COLO668 (cell line): ENCODE measurements at regions not wholly inside any gene's neighbourhood (a gene's known extent, or its start where the extent isn't known, plus 50 kb on each side); places are given as distances from the start of the nearest gene placed in this dataset.
A peak's percentile ranks its signal among the peaks of the same experiment; 100 is the strongest.
"Not testable (repeated sequence)": the region's sequence is repeated elsewhere in the genome, so short reads cannot be mapped to it uniquely, and the experiment has no call there.

Source experiments
- DNase-seq: peaks from one replicate; lab custom pipeline; 2025; ENCODE audit not compliant: unreplicated experiment; lab: John Stamatoyannopoulos, UW

- DNase-seq = no peak
Measured at GRCh38 chr3:125645616-125646015, 50.3 kb upstream of the OSBPL11 start.

DNA sequence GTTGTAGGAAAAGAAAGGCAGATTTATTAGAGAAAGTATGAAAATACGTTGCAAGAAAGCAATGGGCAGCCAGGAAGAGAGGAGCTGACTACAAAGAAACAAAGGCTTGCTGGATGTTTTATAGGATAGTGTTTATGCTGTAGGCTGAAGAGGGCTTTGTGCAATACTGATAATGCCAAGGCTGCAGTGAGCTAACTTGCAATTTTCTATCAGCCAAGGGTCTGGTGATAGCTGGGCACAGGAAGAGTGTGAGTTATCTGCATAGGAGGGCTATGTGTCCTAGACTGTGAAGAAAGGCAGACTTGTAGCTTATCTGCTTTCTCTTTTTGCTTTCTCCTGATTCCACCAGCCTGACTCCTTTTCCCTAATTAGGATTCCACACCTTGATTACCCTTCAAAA, 51.3 kb upstream of the OSBPL11 start:
- no peak for DNase-seq

DNA sequence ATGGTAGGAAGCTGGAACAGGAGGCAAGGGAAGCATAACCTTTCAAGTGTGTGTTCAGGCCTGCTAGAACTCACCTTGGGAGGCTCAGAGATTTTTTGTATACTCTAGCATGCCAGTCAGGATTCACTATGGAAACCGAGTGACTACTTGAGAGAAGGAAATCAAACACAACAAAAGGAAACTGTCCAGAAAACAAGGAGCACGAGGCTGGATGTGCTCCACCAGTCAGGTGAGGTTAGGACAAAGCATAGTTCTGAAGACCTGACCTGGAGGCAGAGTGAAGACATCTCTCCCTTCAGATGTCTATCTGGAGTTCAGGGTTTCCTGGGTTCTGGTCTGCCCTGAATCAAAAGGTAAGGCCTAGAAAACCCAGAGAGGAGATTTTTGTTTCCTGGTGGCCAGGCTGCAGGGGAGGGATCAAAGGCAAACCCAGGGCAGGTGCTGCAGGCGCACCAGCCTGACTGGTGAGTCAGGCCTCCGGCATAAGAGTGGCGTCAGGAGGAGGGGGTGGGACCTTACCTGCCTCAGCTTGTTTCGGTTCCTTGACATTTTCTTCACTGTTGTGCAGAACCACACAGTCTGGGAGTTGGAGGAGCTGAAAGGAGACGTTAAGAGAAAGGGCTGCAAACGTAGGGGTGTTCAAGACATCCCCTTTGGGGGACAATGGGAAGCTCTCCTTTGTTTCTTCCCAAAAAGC, 52.2 kb upstream of the OSBPL11 start:
- peak; percentile 36 for DNase-seq

DNA sequence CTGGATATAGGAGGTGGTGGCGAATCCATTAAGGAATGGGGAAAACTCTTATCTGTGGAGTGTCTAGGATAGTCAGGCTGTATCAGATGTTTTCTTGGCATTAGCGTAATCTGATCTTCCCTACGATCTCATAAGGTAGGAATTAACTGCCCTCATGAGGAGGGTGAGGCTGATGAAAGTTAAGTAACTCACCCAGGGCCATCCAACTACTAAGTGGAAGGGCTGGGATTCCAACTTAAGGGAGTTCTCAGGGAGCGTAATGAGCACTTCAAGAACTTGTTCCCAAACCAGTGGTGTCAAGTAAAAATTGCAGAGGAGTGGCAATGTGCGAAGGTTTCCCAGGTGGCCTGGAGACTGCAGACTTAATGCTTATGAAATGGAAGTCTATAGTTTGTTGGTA, 55.9 kb upstream of the OSBPL11 start:
- no peak for DNase-seq

DNA sequence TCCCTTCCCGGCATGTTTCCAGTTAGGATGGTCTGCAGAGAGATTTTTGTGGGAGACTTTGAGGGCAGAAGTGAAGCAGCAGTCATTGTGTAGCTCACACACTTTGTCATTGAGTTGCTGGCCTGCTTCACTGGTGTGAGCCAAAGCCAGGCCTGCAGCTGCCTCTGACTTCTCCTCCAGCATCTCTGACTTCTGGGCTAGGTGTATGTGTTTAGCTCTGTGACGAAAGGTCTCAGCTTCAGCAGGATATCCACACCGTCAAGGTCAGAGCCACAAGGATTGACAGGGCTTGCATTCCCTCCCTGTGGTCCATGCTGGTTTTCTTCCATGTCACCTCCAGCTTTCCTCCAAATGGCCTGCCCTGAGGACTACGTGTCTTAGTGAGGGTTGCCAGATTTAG, 57.1 kb upstream of the OSBPL11 start:
- no peak for DNase-seq

DNA sequence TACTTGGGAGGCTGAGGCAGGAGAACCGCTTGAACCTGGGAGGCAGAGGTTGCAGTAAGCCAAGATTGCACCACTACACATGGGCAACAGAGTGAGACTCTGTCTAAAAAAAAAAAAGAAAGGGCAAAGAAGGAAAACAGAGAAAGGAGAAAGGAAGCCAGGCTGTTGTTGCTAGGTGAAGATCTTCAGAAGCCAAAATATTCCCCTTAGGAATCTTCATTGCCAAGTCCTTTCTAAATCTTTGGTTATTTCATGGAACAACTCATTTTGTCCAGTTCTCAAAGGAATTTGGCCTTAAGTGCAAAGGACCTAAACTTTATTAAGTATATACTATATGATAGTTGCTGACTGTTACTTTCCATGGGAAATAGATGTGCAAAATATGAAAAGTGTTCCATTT, 59.2 kb upstream of the OSBPL11 start:
- DNase-seq = no peak

DNA sequence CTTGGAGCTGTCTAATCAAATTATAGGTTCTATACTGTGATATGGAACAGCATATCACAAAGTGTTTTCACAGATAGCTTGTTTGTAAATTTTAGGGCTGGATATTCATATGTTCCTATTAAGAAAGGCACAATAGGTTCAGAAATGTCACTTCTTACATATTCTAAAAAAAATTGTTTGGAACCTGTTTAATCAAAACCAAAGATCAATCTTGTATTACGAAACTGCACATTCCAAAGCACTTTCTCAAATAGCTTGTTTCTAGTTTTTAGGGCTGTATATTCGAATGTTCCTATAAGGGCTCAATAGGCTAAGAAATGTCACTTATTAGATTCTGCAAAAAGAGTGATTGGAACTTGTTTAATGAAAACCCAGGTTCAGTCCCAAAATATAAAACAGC, 67.4 kb upstream of the OSBPL11 start:
- no peak for DNase-seq

GRCh38 chr3:125670352-125670751, 75.1 kb upstream of the OSBPL11 start:
- DNase-seq = no peak

DNA sequence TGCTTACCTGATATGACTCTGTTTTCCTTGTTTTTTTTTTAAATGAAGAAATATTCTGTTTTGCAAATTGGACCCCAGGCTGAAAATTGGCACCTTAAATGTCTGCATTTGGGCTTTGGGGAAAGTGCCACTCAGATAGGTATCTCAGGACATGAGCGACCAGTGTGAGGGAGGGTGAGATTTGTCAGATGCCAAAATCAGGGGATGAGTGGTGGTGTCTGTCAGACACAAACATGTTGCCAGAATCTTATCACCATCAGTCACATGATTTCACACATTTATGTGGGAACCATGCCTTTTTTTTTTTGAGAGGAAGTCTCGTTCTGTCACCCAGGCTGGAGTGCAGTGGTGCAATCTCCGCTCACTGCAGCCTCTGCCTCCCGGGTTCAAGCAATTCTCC, 75.6 kb upstream of the OSBPL11 start:
- no peak for DNase-seq

DNA sequence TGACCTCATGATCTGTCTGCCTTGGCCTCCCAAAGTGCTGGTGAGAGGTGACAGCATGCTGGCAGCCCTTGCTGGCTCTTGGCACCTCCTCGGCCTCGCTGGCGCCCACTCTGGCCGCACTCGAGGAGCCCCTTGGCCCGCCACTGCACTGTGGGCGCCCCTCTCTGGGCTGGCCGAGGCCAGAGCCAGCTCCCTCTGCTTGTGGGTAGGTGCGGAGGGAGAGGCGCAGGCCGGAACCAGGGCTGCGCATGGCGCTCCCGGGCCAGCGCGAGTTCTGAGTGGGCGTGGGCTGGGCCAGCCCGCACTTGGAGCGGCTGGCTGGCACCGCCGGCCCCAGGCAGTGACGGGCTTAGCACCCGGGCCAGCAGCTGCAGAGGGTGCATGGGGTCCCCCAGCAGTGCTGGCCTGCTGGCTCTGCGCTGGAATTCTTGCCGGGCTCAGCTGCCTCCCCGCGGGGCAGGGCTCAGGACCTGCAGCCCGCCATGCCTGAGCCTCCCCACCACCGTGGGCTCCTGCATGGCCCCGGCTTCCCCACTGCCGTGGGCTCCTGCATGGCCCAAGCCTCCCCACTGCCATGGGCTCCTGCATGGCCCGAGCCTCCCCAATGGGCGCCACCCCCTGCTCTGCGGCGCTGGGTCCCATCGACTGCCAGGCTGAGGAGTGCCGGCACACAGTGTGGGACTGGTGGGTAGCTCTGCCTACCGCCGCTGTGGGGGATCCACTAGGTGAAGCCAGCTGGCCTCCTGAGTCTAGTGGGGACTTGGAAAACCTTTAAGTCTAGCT, 76.4 kb upstream of the OSBPL11 start:
- no peak for DNase-seq

DNA sequence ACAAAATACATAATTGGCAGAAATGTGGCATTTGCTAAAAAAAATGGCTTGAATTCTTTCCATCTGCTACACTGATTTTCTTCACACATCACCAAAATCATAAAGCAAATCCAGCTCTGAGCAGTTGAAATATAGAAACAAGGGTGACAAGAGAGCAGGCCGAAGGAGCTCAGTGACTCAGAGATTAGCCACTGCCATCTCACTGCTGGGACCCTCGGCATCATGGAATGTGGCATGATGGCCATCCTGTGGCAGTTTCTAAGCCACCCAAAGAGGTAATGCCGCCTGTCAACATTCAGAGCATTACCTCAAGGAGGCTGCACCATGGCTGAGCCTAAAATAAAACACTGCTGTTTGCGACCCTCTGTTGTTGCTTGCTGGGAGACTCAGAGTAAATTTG, 80.5 kb upstream of the OSBPL11 start:
- DNase-seq = no peak

GRCh38 chr3:125679258-125679657, 84.0 kb upstream of the OSBPL11 start:
- DNase-seq = peak; percentile 1

- no peak for DNase-seq
Measured at GRCh38 chr3:125681146-125681545, 85.8 kb upstream of the OSBPL11 start.

DNA sequence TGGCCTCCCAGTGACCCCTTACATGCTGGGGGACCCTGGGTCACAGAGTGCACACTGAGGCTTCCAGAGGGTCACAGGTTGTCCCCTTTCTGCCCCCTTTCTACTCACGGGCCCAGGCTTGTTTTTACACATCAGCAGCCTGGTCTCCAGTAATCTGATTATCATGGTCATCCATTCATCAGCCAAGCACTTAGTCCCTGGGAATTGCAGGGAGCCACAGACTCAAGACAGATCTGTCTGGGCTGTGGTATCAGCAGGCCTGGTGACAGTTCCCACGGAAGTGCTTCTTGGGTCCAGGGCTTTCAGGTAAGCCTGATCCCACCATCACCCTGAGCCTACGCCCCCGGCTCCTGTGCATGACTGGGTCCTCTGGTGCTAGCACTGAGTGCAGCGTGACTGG, 86.6 kb upstream of the OSBPL11 start:
- DNase-seq = not testable (repeated sequence)

DNA sequence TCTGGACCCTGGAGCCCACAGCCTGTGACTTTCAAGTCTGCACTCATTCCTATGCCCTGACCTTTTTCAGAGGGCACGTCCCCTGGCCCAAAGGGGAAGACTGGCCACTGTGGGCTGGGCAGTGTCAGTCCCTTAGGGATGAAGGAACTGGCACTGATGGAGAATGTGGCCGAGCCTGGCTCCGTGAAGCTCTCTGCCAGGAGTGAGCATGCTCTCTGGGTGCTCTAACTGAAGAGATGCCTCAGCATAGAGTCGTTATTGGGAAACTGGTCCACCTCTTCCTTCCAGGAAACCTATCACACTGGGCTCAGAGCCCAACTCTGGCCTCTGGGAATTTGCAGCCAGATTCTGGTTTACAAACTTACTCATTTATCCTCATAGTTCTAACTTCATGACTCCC, 87.3 kb upstream of the OSBPL11 start:
- DNase-seq = not testable (repeated sequence)

DNA sequence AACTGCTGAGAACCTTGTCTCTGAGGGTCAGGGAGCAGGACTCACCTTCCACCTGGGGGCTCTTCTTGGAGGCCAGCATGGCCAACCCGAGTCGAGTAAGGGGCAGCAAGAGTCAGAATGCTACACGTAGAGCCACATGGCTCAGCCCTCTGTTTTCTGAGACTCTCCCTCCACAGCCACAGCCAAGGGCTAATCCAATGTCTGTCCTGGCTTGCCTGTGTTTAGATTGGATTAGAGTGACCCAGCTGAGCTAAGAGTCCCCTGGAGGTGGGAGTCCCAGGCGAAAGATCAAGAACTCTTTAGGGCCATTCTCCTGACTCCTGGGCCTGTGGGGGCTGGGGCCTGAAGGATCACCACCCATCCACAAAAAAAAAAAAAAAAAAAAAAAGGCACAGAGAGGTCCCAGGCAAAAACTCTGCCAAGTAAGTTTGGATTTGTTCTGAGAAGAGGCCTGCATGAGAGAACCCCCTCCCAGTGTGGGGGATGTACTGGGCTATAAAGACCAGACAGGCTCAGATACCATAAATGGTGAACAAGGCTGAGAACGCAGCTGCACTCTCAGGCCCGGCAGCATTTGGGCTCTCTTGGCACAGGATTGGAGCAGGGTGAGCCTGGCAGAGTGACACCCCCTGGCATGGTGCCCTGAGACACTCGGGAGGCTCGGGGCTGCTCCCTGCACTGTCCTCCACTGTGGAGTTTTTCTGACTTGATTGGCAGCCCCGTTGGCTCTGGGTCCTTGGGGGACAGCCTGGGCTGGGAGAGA, 88.0 kb upstream of the OSBPL11 start:
- DNase-seq = no peak

DNA sequence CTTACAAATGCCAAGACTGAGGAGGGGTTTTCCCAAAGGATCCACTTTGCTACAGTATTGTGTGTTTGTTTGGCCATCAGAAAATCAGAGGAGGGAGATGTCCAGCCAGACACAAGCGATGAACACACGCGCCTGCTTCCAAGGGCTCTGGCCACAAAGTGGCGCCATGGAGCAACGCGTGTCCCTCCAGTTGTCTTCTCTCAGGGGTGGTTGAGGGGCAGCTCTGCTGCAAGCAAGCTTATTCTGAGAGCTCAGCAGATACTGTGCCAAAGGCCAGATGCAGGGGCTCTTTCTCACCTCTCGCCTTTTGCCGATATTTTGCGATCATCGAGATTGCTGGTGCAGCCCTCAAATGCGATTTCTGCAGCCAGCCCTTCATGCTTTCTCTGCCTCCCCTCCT, 88.9 kb upstream of the OSBPL11 start:
- DNase-seq = peak; percentile 18

GRCh38 chr3:125685741-125686140, 90.4 kb upstream of the OSBPL11 start:
- DNase-seq = not testable (repeated sequence)

- no peak for DNase-seq
Measured at GRCh38 chr3:125692361-125692760, 97.1 kb upstream of the OSBPL11 start.

DNA sequence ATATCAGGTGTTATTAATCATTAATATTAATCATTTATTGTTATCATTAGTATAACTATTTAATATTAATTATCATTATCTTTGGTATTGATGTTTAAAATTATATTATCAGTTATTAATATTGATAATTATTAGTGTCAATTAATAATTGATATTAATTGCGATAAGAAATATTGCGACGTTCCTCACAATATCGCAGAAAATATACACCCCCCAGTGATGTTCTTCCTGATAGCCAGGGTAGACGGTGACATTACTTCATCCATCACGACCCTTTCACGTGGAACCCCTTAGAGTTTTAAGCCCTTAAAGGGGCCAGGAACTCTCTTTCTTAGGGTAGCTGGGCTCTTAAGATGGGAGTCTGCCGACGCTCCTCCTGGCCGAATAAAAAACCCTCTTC, 98.6 kb upstream of the OSBPL11 start:
- no peak for DNase-seq

GRCh38 chr3:125694761-125695294, 99.5 kb upstream of the OSBPL11 start:
- DNase-seq = peak; percentile 65

- no peak for DNase-seq
Measured at GRCh38 chr3:125695688-125696087, 100.4 kb upstream of the OSBPL11 start.
